ENCODE measurements at regions not wholly inside any gene's neighbourhood (a gene's known extent, or its start where the extent isn't known, plus 50 kb on each side); places are given as distances from the start of the nearest gene placed in this dataset.
A peak's percentile ranks its signal among the peaks of the same experiment; 100 is the strongest.
"Not testable (repeated sequence)": the region's sequence is repeated elsewhere in the genome, so short reads cannot be mapped to it uniquely, and the experiment has no call there.

DNA sequence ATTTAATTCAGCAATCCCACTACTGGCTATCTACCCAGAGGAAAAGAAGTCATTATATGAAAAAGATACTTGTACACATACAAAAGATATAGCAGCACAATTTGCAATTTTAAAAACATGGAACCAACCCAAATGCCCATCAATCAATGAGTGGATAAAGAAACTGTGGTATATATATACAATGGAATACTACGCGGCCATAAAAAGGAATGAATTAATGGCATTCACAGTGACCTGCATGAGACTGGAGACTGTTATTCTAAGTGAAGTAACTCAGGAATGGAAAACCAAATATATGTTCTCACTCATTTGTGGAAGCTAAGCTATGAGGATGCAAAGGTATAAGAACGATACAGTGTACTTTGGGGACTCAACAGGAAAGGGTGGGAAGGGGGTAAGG is 102.8 kb upstream of the KCNMA1 start:
- DNase-seq, result not testable (repeated sequence)

DNA sequence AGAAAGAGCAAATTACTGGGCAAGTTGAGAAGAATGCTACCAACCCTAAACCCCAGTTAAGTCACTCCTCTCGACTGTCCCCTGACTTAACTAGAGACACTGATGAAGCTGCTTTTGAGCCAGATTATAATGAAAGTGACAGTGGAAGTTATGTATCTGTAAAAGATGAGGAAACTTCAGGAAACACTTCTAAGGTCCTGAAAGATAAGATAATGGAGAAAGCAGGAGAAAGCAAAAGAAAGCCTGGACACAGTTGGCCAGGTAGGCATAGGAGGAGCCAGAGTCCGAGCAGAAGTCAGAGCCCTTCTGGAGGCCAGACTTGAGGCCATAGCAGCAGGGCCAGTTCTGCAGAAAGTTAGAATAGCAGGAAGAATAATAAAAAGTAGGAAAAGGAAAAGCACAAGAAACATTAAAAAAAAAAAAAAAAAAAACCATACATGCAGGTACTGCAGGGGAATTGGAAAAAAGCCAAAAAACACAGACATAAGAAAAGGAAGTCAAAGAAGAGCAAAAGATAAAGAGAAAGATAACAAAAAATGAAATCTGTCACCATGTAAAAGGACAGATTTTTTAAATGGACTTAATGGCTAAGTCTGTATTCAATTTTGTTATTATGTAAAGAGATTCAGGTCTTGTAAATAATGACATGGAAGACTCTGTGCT is 101.0 kb upstream of the KCNMA1 start:
- no peak for DNase-seq

DNA sequence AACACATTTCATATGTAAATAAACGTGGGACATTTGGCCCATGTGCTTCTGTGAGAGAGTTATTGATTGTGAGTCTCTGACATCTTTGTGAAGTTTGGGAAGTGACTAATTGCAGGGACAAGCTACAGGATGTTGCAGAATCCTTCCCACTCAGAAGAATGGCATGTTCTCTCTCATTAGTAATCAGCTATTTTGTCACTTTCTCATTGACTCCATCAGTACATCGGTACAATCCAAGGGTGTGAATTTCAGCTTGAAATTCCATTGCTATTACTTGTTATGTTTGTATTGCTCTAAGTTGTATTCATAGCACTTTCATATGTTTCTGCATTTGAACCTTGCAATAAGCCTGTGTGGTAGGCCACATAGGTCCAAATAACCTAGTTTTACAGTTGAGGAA is 100.0 kb upstream of the KCNMA1 start:
- no peak for DNase-seq

DNA sequence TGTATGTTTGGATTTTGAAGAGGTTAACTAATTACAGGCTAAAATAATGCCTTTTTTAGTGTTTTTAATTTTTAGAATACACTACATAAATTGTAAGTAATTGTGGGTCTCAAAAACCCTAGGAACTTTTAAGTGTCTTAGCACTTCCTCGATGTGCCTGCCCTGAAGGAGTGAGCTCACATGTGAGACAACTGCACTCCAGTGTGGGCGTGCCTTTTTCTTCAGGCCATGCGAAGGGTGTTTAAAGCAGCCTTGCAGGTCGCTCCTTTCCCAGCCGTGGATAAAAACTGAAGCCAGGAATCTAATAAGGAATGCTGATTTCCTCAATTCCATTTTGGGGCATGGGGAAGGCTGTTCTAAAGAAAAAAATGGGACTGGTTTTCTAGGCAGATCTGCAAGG is 97.5 kb upstream of the KCNMA1 start:
- not testable (repeated sequence) for DNase-seq

DNA sequence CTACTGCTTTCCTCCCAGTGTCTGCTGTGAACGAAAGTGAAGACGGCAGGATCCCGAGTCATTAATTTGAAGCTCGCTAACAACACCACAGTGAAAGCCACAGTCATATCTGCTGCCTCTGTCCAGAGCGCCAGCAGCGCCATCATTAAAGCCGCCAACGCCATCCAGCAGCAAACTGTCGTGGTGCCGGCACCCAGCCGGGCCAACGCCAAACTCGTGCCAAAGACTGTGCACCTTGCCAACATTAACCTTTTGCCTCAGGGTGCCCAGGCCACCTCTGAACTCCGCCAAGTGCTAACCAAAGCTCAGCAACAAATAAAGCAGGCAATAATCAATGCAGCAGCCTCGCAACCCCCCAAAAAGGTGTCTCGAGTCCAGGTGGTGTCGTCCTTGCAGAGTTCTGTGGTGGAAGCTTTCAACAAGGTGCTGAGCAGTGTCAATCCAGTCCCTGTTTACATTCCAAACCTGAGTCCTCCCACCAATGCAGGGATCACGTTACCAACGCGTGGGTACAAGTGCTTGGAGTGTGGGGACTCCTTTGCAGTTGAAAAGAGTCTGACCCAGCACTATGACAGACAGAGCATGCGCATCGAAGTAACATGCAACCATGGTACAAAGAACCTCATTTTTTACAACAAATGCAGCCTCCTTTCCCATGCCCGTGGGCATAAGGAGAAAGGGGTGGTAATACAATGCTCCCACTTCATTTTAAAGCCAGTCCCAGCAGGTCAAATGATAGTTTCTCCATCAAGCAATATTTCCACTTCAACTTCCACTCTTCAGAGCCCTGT is 94.8 kb upstream of the KCNMA1 start:
- DNase-seq, result no peak

DNA sequence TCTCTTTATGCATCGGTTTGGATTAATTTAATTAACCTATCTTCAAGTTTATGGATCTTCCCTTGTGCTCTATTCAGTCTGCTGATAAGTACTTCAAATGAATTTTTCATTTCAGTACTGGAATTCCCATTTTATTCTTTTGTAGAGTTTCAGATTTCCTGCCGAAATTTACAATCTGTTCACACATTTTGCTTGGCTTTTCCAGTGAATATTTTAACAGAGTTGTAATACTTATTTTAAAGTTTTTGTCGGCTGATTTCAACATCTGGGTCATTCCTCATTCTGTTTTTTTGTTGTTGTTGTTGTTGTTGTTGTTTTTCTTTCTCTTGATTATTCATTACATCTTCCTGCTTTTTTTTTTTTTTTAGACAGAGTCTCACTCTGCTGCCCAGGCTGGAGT is 89.9 kb upstream of the KCNMA1 start:
- DNase-seq, result no peak

DNA sequence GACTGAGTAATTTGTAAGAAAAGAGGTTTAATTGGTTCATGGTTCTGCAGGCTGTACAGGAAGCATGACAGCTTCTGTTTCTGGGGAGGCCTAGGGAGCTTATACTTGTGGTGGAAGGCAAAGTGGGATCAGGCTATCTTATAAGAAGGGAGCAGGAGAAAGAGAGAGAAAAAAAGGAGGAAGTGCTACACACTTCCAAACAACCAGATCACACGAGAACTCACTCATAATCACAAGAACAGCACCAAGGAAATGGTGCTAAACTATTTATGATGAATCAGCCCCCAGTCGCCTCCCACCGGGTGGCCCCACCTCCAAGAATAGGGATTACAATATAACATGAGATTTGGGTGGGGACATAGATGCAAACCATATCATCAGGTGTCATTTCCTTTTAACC is 89.1 kb upstream of the KCNMA1 start:
- DNase-seq, result no peak

DNA sequence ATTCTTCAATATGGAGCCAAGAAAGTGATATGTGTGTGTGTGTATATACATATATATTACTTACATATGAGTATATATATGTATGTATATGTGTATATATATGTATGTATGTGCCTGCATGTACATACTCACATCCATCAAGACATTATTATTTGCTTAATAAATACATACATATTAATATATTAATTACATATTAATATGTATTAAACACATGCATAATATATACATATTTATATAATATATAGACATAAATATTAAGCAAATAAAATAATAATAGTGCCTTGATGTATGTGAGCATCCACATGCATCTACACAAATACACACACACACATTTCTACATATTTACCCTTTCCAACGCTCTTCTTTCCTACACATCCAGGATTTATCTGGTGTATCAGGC is 88.7 kb upstream of the KCNMA1 start:
- DNase-seq, result no peak

DNA sequence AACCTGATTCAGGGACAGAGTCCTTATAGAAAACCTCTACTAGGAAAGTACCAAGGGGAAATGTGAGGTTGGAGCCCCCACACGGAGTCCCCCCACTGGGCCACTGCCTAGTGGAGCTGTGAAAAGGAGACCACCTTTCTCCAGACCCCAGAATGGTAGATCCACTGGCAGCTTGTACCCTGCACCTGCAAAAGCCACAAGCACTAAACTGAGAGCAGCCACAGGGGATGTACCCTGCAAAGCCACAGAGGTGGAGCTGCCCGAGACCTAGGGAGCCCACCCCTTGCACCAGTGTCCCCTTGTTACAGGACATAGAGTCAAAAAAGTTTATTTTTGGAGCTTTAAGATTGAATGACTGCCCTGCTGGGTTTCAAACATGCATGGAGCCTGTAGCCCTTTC is 87.2 kb upstream of the KCNMA1 start:
- no peak for DNase-seq

DNA sequence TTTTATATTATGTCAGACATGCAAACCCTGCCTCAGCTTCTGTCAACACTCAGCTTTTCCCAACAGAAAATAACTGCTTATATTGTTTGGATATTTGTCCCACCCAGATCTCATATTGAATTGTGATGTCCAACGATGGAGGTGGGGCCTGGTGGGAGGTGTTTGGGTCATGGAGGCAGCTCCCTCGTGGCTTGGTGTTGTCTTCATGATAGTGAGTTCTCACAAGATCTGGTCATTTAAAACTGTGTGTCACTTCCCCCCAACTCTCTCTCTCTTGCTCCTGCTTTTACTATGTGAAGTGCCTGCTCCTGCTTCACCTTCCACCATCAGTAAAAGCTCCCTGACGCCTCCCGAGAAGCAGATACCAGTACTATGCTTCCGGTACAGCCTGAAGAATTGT is 85.8 kb upstream of the KCNMA1 start:
- DNase-seq, result no peak

DNA sequence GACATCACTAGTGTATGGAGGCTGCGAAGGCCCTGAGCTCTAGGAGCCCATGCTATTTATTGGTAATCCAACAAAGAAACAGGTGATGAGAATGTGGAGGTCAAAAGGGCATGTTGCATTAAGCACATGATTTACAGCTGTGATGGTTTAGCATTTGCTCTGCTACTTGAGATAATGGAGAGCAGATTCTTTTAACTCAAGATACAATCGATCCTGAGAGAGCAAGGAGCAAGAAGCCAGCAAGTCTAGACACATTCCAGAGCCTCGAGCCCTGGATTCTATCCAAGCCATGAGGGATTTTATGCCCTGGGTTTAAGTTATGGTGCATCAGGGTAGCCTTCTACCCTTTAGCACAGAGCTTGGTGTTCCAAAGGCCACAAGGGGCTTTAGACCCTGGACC is 85.3 kb upstream of the KCNMA1 start:
- DNase-seq, result not testable (repeated sequence)

DNA sequence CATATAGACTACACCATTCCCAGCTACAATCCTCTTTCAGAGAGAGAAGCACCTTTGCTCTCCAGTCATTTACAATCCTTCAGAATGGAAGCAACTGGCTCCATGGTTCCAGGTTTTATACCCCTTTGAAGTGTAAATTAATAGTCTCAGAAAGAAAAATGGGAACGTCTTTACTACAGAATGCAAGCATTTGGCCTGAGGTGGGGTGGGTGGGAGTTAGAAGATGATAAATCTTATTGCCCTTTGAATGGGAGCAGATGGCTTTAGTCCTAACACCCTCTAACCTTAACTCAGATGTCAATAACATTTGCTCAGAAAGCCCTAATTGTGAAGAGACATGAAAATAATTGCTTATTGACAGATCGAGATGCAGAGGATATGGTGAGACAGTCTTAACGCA is 84.2 kb upstream of the KCNMA1 start:
- DNase-seq, result no peak

DNA sequence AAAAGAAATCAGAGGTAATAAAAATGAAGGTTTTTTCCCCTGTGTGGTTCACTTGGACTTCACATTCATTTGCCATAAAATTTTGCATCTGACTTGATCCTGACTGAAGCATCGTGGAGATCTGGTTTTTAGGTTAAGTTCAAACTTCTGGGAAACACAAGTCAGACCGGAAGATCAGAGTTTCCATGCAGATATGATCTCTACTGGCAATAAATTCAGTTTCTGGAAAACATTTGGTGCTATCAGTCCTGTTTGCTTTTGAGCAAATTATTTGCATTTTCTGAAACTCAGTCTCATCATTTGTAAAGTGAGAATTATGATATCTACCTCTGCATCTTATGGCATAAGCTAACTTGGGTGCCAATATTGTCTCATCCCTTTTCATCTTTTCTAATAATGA is 81.3 kb upstream of the KCNMA1 start:
- DNase-seq, result no peak

DNA sequence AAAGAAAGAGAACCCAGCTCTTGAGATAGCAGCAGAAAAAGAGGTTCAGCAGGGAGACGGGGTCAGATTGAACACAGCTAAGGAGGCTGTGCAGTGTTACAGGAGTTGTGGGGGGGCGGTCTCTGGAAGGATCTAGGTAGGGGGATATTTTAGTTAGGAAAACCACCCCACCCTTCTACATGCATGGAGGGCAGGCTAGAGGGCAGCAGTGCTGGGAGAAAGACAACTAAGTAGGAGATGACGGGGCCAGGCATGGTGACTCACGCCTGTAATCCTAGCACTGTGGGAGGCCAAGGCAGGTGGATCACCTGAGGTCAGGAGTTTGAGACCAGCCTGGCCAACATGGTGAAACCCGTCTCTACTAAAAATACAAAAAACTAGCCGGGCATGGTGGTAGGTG is 80.7 kb upstream of the KCNMA1 start:
- not testable (repeated sequence) for DNase-seq

DNA sequence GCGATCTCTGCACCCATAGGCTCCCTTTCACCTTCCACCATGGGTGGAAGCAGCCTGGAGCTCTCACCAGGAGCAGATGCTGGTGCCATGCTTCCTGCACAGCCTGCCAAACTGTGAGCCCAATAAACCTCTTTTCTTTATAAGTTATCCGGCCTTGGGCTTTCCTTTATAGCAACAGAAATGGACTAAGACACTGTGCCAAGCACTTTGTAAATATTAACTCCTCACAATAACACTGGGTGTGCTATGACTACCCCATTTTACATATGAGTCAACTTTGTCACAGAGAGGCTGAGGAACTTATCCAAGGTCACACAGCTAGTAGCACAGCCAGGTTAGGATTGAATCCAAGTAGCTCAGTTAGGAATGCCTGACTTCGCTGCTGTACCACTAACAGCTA is 79.7 kb upstream of the KCNMA1 start:
- no peak for DNase-seq

DNA sequence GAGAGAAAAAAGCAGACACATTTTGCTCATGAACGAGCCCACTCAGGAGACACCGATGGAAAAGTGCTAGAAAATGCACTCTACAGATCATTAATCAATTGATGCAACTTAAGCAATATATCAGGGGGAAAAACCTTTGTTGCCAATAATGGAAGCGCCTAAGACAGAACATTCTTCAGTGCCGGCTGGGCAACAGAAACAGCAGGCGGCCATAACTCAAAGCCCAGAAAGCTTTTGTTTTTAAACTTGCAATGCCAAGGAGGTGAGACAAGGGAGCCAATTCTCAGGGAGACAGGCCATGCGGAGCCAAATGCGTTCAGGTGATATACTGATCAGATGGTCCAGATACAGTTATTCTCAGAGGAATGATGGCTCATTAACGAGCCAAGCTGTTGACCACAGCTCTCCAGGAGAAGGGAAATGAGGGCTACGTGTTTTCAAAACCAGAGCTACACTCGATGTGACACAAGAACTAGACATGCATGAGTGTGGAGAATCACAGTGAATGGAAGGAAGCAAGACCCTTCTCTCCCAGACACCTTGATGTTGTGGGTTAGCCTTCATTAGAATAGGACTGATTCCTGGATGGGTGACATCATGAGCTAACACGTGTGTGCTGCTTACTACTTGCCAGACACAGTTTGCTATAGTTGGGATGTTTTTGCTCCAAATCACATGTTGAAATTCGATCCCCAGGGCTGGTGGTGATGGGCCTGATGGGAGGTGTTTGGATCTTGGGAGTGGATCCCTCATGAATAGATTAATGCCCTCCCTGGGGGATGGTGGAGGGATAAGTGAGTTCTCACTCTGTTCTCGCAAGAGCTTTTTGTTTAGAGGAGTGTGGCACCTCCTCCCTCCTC is 79.1 kb upstream of the KCNMA1 start:
- no peak for DNase-seq

DNA sequence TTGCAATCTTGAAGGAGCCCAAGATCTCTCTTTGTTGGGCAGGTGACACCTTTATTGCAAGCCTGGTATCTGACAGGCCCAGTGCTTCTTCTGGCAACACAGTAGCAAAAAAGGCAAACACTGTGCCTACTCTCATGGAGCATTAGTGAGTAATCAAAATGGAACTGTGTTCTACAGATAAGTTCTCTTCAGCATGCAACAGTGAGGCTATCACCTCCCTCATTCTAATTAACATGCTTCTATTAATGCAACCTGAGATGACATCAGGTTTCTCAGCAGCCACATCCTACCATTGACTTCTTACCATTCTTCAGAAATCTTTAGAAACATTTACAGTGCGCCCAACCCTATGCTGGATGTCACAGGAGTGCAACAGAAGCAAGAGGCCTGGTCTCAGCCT is 77.9 kb upstream of the KCNMA1 start:
- DNase-seq, result no peak

DNA sequence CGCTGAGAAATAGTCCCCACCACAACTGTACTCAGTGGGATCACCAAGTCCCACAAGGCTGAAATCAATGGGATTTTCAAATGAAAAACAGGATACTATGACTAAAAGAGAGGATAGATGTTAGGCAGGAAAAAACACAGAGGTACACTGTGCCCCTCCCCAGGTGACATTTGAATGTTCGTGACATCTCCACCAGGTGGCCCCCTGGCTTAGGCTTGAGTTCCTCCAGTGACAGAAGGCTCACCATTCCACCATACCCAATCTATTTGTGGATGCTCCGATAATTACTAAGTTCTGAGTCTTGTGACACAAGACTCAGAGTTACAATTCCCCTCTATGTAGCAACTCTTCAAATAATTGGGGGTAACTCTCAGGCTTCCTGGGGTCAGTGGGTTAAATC is 77.5 kb upstream of the KCNMA1 start:
- no peak for DNase-seq

DNA sequence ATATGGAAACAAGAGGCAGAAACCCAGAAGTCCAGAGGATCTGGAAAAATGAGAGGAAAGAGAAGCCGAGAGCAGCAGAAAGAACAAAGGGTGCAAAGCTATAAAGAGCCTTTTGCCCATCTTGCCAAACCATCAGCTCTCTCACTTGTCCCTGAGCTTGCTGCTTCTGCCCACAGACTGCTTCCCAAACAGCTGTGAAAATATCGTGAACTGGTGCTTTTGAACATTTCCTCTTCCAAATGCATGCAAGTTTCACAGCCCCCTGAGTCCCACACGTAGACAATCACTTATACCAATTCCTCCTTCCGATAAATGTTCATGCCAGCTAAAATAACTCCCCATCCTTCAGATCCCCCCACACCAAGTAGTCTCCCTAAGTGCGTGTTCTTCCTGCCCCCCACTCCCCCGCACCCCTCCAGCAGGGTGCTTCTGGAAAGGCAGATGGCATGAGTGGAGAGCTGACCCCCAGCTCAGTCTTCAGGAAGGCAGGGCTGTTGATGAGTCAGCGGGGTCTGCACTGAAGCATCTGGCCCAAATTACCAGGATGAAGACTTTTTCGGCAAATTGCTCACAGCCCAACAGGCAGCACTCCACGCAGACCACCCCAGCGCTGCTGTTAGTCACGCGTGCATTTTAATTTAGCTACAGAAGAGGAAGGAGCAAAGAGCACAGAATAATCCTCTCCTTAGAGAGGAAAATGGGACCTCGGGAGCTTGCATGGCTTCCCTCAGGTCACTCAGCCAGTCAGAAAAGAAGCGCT is 76.1 kb upstream of the KCNMA1 start:
- DNase-seq, result no peak

DNA sequence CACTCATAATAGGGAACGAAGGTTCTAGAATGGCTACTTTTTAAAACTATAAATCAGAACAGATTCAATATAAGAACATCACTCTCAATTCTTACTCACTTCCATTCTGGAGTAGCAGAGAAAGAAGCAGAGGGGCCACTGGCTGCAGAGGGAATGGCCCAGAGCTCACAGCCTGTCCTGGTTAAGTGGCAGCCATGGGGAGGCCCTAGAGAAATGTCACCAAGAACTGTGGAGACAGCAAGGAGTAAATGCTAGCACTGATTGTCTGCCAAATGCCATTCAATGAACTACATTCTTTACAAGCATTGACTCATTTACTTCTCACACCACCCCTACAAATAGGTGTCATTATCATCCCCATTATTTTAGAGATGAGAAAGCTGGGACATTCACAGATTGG is 74.6 kb upstream of the KCNMA1 start:
- no peak for DNase-seq

DNA sequence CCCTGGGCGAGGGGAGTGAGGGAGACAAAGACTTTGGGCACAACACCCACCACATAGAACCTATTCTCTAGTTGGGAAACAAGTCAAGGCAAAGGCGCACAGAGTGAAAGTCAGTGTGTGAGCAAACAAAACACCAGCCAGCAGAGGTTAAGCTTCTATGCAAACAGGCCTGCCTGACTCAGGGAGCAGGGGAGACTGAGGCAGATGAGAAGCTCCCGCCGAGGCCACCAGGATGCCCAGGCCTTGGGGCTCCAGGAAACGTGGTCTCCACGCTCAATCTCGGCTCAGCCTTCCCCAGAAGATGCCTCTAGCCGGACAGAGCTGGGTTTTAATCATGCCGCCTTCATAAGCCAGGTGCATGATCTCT is 74.1 kb upstream of the KCNMA1 start:
- no peak for DNase-seq

DNA sequence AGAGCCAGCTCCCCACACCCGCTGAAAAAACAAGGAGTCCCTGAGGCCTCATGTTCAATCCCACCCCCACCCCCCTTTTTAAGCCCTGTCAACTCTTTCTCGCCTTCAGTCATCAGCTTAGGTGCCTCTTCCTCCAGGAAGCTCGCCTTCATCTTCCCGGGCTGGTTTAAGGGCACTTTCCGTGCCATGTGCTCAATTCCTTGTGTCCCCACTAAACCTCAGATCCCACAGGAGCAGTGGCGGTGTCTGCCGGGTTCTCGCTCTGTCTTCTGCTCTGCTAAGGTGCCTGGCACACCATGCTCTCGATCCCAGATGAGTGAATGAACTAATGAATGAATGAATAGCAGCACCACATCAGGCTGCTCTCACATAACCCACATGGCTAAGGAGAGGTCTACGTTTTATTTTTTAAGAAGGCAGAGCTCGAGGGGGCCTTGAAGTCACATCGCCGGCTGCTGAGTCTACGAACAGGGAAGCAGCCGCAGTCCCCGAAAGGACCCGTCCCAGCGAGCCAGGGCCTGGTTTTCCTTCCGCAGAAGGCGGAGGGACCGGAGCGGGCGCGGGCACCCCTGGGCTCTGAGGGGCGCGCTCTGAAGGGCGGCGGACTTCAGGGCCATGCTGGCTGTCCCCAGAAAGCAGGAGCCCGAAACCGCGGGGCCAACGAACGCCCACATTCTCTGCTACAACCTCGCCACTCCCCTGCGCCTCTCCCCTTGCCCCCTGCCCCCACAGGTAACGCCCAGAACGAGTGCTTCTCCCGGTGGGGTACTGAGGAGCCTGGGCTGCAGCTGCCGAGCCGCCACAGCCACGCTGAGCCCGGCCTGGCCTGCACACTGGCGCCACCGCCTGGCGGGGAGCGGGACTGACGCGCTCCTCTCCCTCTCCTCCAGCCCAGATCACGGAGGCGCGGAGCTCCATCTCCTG is 73.4 kb upstream of the KCNMA1 start:
- peak; percentile 34 for DNase-seq

All from NCI-H510A (cell line).